ENCODE measurements at regions not wholly inside any gene's neighbourhood (a gene's known extent, or its start where the extent isn't known, plus 50 kb on each side); places are given as distances from the start of the nearest gene placed in this dataset.

GRCh38 chr19:28486926-28487325 is 726.0 kb downstream of the UQCRFS1 start:
- no peak for DNase-seq (ENCODE audit: low read depth, low spot score)
- no peaks in the 10 kb centered on the region for H3K9me3 ChIP-seq (ENCODE audit: insufficient read depth, low read length)
- H3K27me3 ChIP-seq (ENCODE audit: insufficient read depth, insufficient read length): no peaks in the 10 kb centered on the region
- no peak for TF ChIP-seq ZNF274 (IDR thresholded peaks at IDR 0.05; ENCODE audit: low read depth, low read length)
- TF ChIP-seq YY1 (IDR thresholded peaks at IDR 0.05; ENCODE audit: insufficient read depth, insufficient read length): no peak
- no peak for TF ChIP-seq SUZ12 (IDR thresholded peaks at IDR 0.05; ENCODE audit: extremely low read depth, insufficient read depth, insufficient read length)
- peaks cover 8% of the 10 kb centered on the region for H3K4me1 ChIP-seq (ENCODE audit: insufficient read depth, insufficient read length)
- no peak overlapping the region for H3K4me3 ChIP-seq (ENCODE audit: insufficient read length, low read depth)
- H3K9ac ChIP-seq (ENCODE audit: insufficient read length, low read depth): no peak overlapping the region
- H3K36me3 ChIP-seq (ENCODE audit: insufficient read depth, insufficient read length, low read length): no peaks in the 10 kb centered on the region

GRCh38 chr19:28486473-28486872 is 726.5 kb downstream of the UQCRFS1 start:
- TF ChIP-seq ZNF274 (IDR thresholded peaks at IDR 0.05; ENCODE audit: low read depth, low read length) (no peak), YY1 (IDR thresholded peaks at IDR 0.05; ENCODE audit: insufficient read depth, insufficient read length) (no peak), SUZ12 (IDR thresholded peaks at IDR 0.05; ENCODE audit: extremely low read depth, insufficient read depth, insufficient read length) (no peak)
- Histone ChIP-seq H3K4me1 (ENCODE audit: insufficient read depth, insufficient read length) (peaks cover 8% of the 10 kb centered on the region), H3K4me3 (ENCODE audit: insufficient read length, low read depth) (no peak overlapping the region), H3K9me3 (ENCODE audit: insufficient read depth, low read length) (no peaks in the 10 kb centered on the region), H3K9ac (ENCODE audit: insufficient read length, low read depth) (no peak overlapping the region), H3K27me3 (ENCODE audit: insufficient read depth, insufficient read length) (no peaks in the 10 kb centered on the region), H3K36me3 (ENCODE audit: insufficient read depth, insufficient read length, low read length) (no peaks in the 10 kb centered on the region)
- DNase-seq (ENCODE audit: low read depth, low spot score): no peak

- Histone ChIP-seq H3K9me3 (ENCODE audit: insufficient read depth, low read length) (no peaks in the 10 kb centered on the region), H3K4me1 (ENCODE audit: insufficient read depth, insufficient read length) (peaks cover 5% of the 10 kb centered on the region), H3K4me3 (ENCODE audit: insufficient read length, low read depth) (no peak overlapping the region), H3K9ac (ENCODE audit: insufficient read length, low read depth) (no peak overlapping the region), H3K36me3 (ENCODE audit: insufficient read depth, insufficient read length, low read length) (no peaks in the 10 kb centered on the region), H3K27me3 (ENCODE audit: insufficient read depth, insufficient read length) (no peaks in the 10 kb centered on the region)
- TF ChIP-seq ZNF274 (IDR thresholded peaks at IDR 0.05; ENCODE audit: low read depth, low read length) (no peak), SUZ12 (IDR thresholded peaks at IDR 0.05; ENCODE audit: extremely low read depth, insufficient read depth, insufficient read length) (no peak)
- DNase-seq (ENCODE audit: low read depth, low spot score): no peak
Observed at GRCh38 chr19:28485292-28485691, 727.7 kb downstream of the UQCRFS1 start.

GRCh38 chr19:28483197-28483596 is 729.8 kb downstream of the UQCRFS1 start:
- TF ChIP-seq SUZ12 (IDR thresholded peaks at IDR 0.05; ENCODE audit: extremely low read depth, insufficient read depth, insufficient read length) (no peak), YY1 (IDR thresholded peaks at IDR 0.05; ENCODE audit: insufficient read depth, insufficient read length) (no peak), ZNF274 (IDR thresholded peaks at IDR 0.05; ENCODE audit: low read depth, low read length) (no peak)

GRCh38 chr19:28482221-28482620 is 730.7 kb downstream of the UQCRFS1 start:
- H3K9ac ChIP-seq (ENCODE audit: insufficient read length, low read depth): no peak overlapping the region
- no peak for TF ChIP-seq YY1 (IDR thresholded peaks at IDR 0.05; ENCODE audit: insufficient read depth, insufficient read length)
- TF ChIP-seq ZNF274 (IDR thresholded peaks at IDR 0.05; ENCODE audit: low read depth, low read length): no peak
- TF ChIP-seq SUZ12 (IDR thresholded peaks at IDR 0.05; ENCODE audit: extremely low read depth, insufficient read depth, insufficient read length): no peak
- no peaks in the 10 kb centered on the region for H3K36me3 ChIP-seq (ENCODE audit: insufficient read depth, insufficient read length, low read length)
- H3K9me3 ChIP-seq (ENCODE audit: insufficient read depth, low read length): no peaks in the 10 kb centered on the region
- no peak overlapping the region for H3K4me3 ChIP-seq (ENCODE audit: insufficient read length, low read depth)
- H3K27me3 ChIP-seq (ENCODE audit: insufficient read depth, insufficient read length): no peaks in the 10 kb centered on the region
- peak; percentile 28 for DNase-seq (ENCODE audit: low read depth, low spot score)
- no peaks in the 10 kb centered on the region for H3K4me1 ChIP-seq (ENCODE audit: insufficient read depth, insufficient read length)

More at GRCh38 chr19:28483197-28483596, 729.8 kb downstream of the UQCRFS1 start:
- H3K4me3 ChIP-seq (ENCODE audit: insufficient read length, low read depth): no peak overlapping the region
- no peak overlapping the region for H3K9ac ChIP-seq (ENCODE audit: insufficient read length, low read depth)
- no peaks in the 10 kb centered on the region for H3K36me3 ChIP-seq (ENCODE audit: insufficient read depth, insufficient read length, low read length)
- H3K9me3 ChIP-seq (ENCODE audit: insufficient read depth, low read length): no peaks in the 10 kb centered on the region
- H3K4me1 ChIP-seq (ENCODE audit: insufficient read depth, insufficient read length): no peaks in the 10 kb centered on the region
- no peaks in the 10 kb centered on the region for H3K27me3 ChIP-seq (ENCODE audit: insufficient read depth, insufficient read length)
- DNase-seq (ENCODE audit: low read depth, low spot score): no peak

- Histone ChIP-seq H3K4me1 (ENCODE audit: insufficient read depth, insufficient read length) (no peaks in the 10 kb centered on the region), H3K4me3 (ENCODE audit: insufficient read length, low read depth) (no peak overlapping the region), H3K36me3 (ENCODE audit: insufficient read depth, insufficient read length, low read length) (no peaks in the 10 kb centered on the region), H3K27me3 (ENCODE audit: insufficient read depth, insufficient read length) (no peaks in the 10 kb centered on the region), H3K9me3 (ENCODE audit: insufficient read depth, low read length) (no peaks in the 10 kb centered on the region), H3K9ac (ENCODE audit: insufficient read length, low read depth) (no peak overlapping the region)
- TF ChIP-seq SUZ12 (IDR thresholded peaks at IDR 0.05; ENCODE audit: extremely low read depth, insufficient read depth, insufficient read length) (no peak), YY1 (IDR thresholded peaks at IDR 0.05; ENCODE audit: insufficient read depth, insufficient read length) (no peak), ZNF274 (IDR thresholded peaks at IDR 0.05; ENCODE audit: low read depth, low read length) (no peak)
- no peak for DNase-seq (ENCODE audit: low read depth, low spot score)
Observed at GRCh38 chr19:28481674-28482073, 731.3 kb downstream of the UQCRFS1 start.

- Histone ChIP-seq H3K4me1 (ENCODE audit: insufficient read depth, insufficient read length) (no peaks in the 10 kb centered on the region), H3K9ac (ENCODE audit: insufficient read length, low read depth) (no peak overlapping the region), H3K9me3 (ENCODE audit: insufficient read depth, low read length) (no peaks in the 10 kb centered on the region), H3K27me3 (ENCODE audit: insufficient read depth, insufficient read length) (no peaks in the 10 kb centered on the region), H3K4me3 (ENCODE audit: insufficient read length, low read depth) (no peak overlapping the region), H3K36me3 (ENCODE audit: insufficient read depth, insufficient read length, low read length) (no peaks in the 10 kb centered on the region)
- no peak for DNase-seq (ENCODE audit: low read depth, low spot score)
- TF ChIP-seq ZNF274 (IDR thresholded peaks at IDR 0.05; ENCODE audit: low read depth, low read length) (no peak), YY1 (IDR thresholded peaks at IDR 0.05; ENCODE audit: insufficient read depth, insufficient read length) (no peak), SUZ12 (IDR thresholded peaks at IDR 0.05; ENCODE audit: extremely low read depth, insufficient read depth, insufficient read length) (no peak)
Observed at GRCh38 chr19:28475525-28475924, 737.4 kb downstream of the UQCRFS1 start.

DNA sequence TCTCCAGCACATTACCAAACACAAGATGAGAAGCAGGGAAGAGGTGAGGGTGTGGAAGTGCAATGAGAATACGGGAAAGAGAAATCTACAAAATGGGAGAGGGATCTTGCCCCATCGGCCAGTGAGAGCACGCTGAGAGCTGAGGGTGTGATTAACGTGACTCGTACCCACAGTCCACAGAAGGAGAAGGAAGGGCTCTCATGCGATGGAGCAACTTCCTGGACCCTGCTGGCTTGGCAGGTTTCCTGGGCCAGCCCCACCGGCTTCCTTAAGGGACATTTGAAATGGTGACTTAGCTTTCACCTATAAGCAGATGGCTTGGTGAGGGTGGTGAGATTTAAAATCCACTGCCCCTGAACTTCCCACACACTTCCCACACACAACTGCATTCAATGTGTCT is 740.1 kb downstream of the UQCRFS1 start:
- Histone ChIP-seq H3K9ac (ENCODE audit: insufficient read length, low read depth) (no peak overlapping the region), H3K36me3 (ENCODE audit: insufficient read depth, insufficient read length, low read length) (no peaks in the 10 kb centered on the region), H3K9me3 (ENCODE audit: insufficient read depth, low read length) (no peaks in the 10 kb centered on the region), H3K4me1 (ENCODE audit: insufficient read depth, insufficient read length) (peaks cover 5% of the 10 kb centered on the region), H3K27me3 (ENCODE audit: insufficient read depth, insufficient read length) (no peaks in the 10 kb centered on the region), H3K4me3 (ENCODE audit: insufficient read length, low read depth) (no peak overlapping the region)
- TF ChIP-seq YY1 (IDR thresholded peaks at IDR 0.05; ENCODE audit: insufficient read depth, insufficient read length) (no peak), ZNF274 (IDR thresholded peaks at IDR 0.05; ENCODE audit: low read depth, low read length) (no peak), SUZ12 (IDR thresholded peaks at IDR 0.05; ENCODE audit: extremely low read depth, insufficient read depth, insufficient read length) (no peak)
- no peak for DNase-seq (ENCODE audit: low read depth, low spot score)

Measured in NT2/D1 (cell line).